Neutrophil (primary cell): ENCODE measurements at regions not wholly inside any gene's neighbourhood (a gene's known extent, or its start where the extent isn't known, plus 50 kb on each side); places are given as distances from the start of the nearest gene placed in this dataset.

ENCODE experiments used
- H3K27ac ChIP-seq: fragments of 200-600 bp; sonication (generic); 2 replicates; pipeline ENCODE4 v1.5.1; 2016; ENCODE audit warnings: mild to moderate bottlenecking, moderate library complexity
- H3K27me3 ChIP-seq: fragments of 200-600 bp; sonication (generic); 2 replicates; pipeline ENCODE4 v1.6.0; 2016; ENCODE audit warnings: mild to moderate bottlenecking
- H3K36me3 ChIP-seq: fragments of 200-600 bp; sonication (generic); 2 replicates; pipeline ENCODE4 v1.5.1; 2017
- H3K4me1 ChIP-seq, 2 experiments: fragments of 200-600 bp in 1 of 2; sonication (generic) in 1 of 2; 1 replicate in 1 of 2; 2 replicates in 1 of 2; pipeline versions ENCODE4 v1.5.1 to v1.6.1; 2013 to 2016; ENCODE audit warnings: low read depth in 1 of 2, low read length in 1 of 2, mild to moderate bottlenecking in 1 of 2, moderate library complexity in 1 of 2; ENCODE audit not compliant: control insufficient read depth in 1 of 2, insufficient read depth in 1 of 2
- H3K4me3 ChIP-seq, 2 experiments: fragments of 200-600 bp in 1 of 2; sonication (generic) in 1 of 2; 1 replicate in 1 of 2; 2 replicates in 1 of 2; pipeline ENCODE4 v1.5.1; 2013 to 2016; ENCODE audit warnings: low read depth in 1 of 2, low read length in 1 of 2, mild to moderate bottlenecking in 1 of 2, moderate library complexity in 1 of 2
- H3K9me3 ChIP-seq: fragments of 200-600 bp; sonication (generic); 2 replicates; pipeline ENCODE4 v1.5.1; 2016
- CTCF ChIP-seq: fragments of 200-600 bp; sonication (generic); IDR thresholded peaks from 2 replicates; pipeline ENCODE4 v1.5.1; 2016; ENCODE audit warnings: antibody characterized with exemption

- TF ChIP-seq CTCF = no peak
- Histone ChIP-seq H3K9me3 (no peaks in the 10 kb centered on the region), H3K27ac (no peak overlapping the region), H3K36me3 (no peaks in the 10 kb centered on the region), H3K4me1 (no peaks in the 10 kb centered on the region), H3K27me3 (no peaks in the 10 kb centered on the region), H3K4me3 (no peak overlapping the region)
Observed at GRCh38 chr2:16960579-16960978, 294.9 kb upstream of the CYRIA start.

- Histone ChIP-seq H3K36me3 (no peaks in the 10 kb centered on the region), H3K27me3 (no peaks in the 10 kb centered on the region), H3K9me3 (no peaks in the 10 kb centered on the region), H3K27ac (no peak overlapping the region), H3K4me3 (no peak overlapping the region), H3K4me1 (no peaks in the 10 kb centered on the region)
- no peak for TF ChIP-seq CTCF
Observed at GRCh38 chr2:16958266-16958665, 292.6 kb upstream of the CYRIA start.

- no peaks in the 10 kb centered on the region for H3K27me3 ChIP-seq
- H3K9me3 ChIP-seq = no peaks in the 10 kb centered on the region
- no peak overlapping the region for H3K4me3 ChIP-seq
- no peaks in the 10 kb centered on the region for H3K36me3 ChIP-seq
- H3K27ac ChIP-seq = no peak overlapping the region
- H3K4me1 ChIP-seq = no peaks in the 10 kb centered on the region
- TF ChIP-seq CTCF = no peak
Observed at GRCh38 chr2:16952805-16953204, 287.2 kb upstream of the CYRIA start.

GRCh38 chr2:16952368-16952767 is 286.7 kb upstream of the CYRIA start:
- Histone ChIP-seq H3K27me3 (no peaks in the 10 kb centered on the region), H3K9me3 (no peaks in the 10 kb centered on the region), H3K36me3 (no peaks in the 10 kb centered on the region), H3K4me3 (no peak overlapping the region), H3K4me1 (no peaks in the 10 kb centered on the region), H3K27ac (no peak overlapping the region)
- no peak for TF ChIP-seq CTCF

GRCh38 chr2:16950436-16950835 is 284.8 kb upstream of the CYRIA start:
- H3K27me3 ChIP-seq = no peaks in the 10 kb centered on the region
- H3K4me1 ChIP-seq = no peaks in the 10 kb centered on the region
- no peak for TF ChIP-seq CTCF
- no peaks in the 10 kb centered on the region for H3K9me3 ChIP-seq
- no peak overlapping the region for H3K27ac ChIP-seq
- no peaks in the 10 kb centered on the region for H3K36me3 ChIP-seq
- H3K4me3 ChIP-seq = no peak overlapping the region

GRCh38 chr2:16948710-16949109 is 283.1 kb upstream of the CYRIA start:
- TF ChIP-seq CTCF = no peak
- H3K4me3 ChIP-seq = no peak overlapping the region

More at GRCh38 chr2:16948710-16949109, 283.1 kb upstream of the CYRIA start:
- H3K4me1 ChIP-seq = no peaks in the 10 kb centered on the region
- H3K27me3 ChIP-seq = no peaks in the 10 kb centered on the region
- H3K27ac ChIP-seq = no peak overlapping the region
- H3K36me3 ChIP-seq = no peaks in the 10 kb centered on the region
- H3K9me3 ChIP-seq = no peaks in the 10 kb centered on the region
